IPS-18a (cell line): ENCODE measurements at regions not wholly inside any gene's neighbourhood (a gene's known extent, or its start where the extent isn't known, plus 50 kb on each side); places are given as distances from the start of the nearest gene placed in this dataset.

ENCODE experiments used
- H3K27ac ChIP-seq: one replicate; pipeline ENCODE4 v1.5.1; 2013; ENCODE audit warnings: low read length
- H3K27me3 ChIP-seq: one replicate; pipeline ENCODE4 v1.6.1; 2013; ENCODE audit warnings: mild to moderate bottlenecking, low read length; ENCODE audit not compliant: control insufficient read depth, insufficient read depth
- H3K36me3 ChIP-seq: one replicate; pipeline ENCODE4 v1.6.1; 2013; ENCODE audit warnings: low read depth, low read length; ENCODE audit not compliant: control insufficient read depth
- H3K4me1 ChIP-seq: one replicate; pipeline ENCODE4 v1.6.1; 2013; ENCODE audit warnings: low read depth, low read length; ENCODE audit not compliant: control insufficient read depth
- H3K4me3 ChIP-seq: one replicate; pipeline ENCODE4 v1.5.1; 2013; ENCODE audit warnings: low read length
- H3K9ac ChIP-seq: one replicate; pipeline ENCODE4 v1.6.1; 2013; ENCODE audit warnings: mild to moderate bottlenecking, low read length, moderate library complexity
- H3K9me3 ChIP-seq: one replicate; pipeline ENCODE4 v1.6.1; 2013; ENCODE audit warnings: low read depth, low read length; ENCODE audit not compliant: control insufficient read depth

DNA sequence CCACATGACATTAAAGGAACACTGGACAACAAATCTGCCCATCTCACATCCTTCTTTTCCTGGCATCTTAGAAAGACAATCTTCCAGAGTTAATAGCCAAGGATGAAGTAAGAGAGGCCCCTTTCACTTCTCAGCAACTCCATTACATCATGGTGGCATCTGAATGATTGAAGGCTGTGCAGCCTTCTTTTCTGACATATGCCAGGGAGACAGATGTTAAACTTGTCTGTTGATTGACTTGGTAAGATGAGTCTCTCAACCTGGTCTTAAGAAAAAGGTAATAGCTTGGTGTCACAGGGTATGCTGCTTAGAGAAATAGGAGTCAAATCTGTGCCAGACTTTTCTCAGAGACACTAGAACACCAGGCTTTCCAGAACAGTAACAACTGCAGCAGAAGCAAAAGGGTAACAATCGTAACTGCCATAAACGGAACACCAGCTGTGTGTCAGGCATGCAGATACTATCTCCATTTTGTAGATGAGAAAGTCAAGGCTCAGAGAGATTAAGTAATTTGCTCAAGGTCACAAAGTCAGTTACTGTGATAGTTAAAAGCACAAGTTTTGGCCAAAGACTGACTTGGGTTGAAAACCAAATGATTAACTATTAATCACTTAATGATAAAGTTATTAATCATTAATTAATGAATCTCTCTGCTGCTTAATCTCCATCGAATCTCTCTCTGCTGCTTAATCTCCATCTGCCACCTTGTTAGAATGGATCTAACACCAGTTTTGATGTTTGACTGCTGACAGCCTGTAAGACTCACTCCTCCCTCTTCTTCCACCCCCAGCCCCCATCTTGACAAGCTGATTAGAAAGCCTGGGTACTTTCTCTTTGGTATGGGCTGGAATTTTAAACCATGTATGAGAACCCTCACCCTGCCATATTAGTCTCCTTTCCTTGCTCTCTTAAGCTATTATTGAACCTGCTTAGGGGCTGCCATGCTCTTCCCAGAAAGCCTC, 353.5 kb downstream of the ENC1 start:
- no peak overlapping the region for H3K9ac ChIP-seq
- H3K27ac ChIP-seq: no peak overlapping the region
- H3K27me3 ChIP-seq: no peaks in the 10 kb centered on the region
- H3K9me3 ChIP-seq: no peaks in the 10 kb centered on the region
- no peak overlapping the region for H3K4me3 ChIP-seq
- no peaks in the 10 kb centered on the region for H3K36me3 ChIP-seq
- H3K4me1 ChIP-seq: peaks cover 7% of the 10 kb centered on the region

DNA sequence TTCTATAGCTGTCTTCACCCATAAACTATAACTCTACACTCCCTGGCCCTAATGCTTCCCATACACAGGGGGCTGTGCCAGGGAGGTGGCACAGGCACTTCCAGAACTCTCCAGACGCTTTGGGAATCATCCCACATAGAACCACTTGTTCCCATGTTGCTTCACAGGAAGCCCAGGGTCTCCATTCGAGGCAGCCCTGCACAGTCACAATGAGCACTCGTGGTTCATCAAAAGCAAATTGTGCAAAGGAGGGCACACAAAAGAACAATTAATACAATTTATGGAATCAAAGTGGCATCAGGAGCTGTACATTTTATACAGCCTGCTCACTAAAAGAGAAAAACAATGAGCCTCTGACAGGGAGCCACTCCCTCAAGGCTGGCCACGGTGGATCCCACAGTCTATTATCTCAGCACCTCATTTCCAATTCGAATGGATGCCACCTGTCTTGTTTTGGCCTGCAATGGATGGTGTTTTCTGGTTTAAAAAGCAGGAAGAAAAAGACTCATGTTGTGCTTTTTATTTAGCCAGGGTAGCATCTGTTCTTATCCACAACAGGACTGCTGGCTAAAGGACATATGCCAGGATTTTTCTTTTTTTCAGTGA, 354.8 kb downstream of the ENC1 start:
- H3K4me3 ChIP-seq: no peak overlapping the region
- H3K9ac ChIP-seq: no peak overlapping the region
- peaks cover 7% of the 10 kb centered on the region for H3K4me1 ChIP-seq
- H3K36me3 ChIP-seq: no peaks in the 10 kb centered on the region
- H3K9me3 ChIP-seq: no peaks in the 10 kb centered on the region
- H3K27ac ChIP-seq: no peak overlapping the region
- H3K27me3 ChIP-seq: no peaks in the 10 kb centered on the region

DNA sequence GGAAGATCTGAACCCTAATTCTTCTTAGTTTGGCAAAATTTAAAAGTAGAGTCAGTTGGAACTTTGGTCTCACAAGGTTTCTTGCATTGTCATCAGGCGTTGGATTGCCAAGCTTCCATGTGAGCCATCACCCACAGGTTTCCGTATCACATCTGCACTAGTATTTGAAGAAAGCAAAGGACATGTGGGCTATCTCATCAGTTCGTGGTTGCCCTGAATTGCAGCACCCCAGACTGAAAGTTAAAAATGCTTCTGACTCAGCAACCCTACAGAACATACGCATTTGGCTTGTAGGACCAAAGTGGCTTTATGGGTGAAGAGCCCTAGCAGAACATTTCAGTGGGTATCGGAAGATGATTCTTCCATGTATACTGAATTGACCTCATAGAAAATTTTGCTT, 358.0 kb downstream of the ENC1 start:
- Histone ChIP-seq H3K9me3 (no peaks in the 10 kb centered on the region), H3K4me3 (no peak overlapping the region), H3K36me3 (no peaks in the 10 kb centered on the region), H3K9ac (no peak overlapping the region), H3K27me3 (no peaks in the 10 kb centered on the region), H3K27ac (no peak overlapping the region), H3K4me1 (peaks cover 7% of the 10 kb centered on the region)

DNA sequence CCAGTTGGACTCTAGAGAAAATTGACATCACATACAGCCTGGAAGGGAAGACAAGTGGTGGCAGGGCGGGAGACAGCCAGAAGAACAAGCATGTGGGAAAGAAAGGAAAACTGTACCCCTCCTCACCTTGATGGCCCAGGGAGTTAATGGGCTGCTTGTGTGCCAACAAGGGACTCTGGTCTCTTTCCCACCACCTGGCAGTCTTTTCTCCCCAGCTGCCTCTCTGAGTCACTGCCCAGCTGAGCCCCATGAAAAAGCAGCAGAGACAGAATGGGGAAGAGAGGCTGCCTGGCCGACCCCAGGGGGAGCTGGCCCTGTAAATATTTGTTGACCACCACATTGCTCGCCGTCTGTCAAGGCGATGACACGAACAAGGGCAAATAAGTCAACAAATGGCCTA, 359.4 kb downstream of the ENC1 start:
- no peak overlapping the region for H3K27ac ChIP-seq
- H3K27me3 ChIP-seq: no peaks in the 10 kb centered on the region
- H3K4me1 ChIP-seq: peaks cover 7% of the 10 kb centered on the region
- H3K4me3 ChIP-seq: no peak overlapping the region
- no peaks in the 10 kb centered on the region for H3K36me3 ChIP-seq
- no peaks in the 10 kb centered on the region for H3K9me3 ChIP-seq
- H3K9ac ChIP-seq: no peak overlapping the region

DNA sequence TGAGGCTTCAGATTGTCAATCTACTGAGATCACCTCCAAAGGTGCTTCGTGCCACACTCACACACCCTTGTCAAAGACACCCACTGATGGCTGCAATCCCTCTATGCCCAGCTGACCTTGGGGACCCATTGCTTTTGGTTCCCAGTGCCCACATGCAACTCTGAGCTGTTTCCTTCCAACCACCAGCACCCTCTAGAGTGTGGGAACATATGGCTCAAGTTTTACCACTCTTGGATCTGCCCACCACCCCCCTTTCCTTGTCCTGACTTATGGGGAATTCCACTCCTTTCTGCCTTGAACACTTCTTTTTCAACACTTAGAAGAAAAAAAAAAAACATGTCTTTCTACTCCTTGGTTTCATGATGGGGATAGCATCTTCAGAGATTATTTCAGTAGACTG, 360.2 kb downstream of the ENC1 start:
- no peak overlapping the region for H3K4me3 ChIP-seq
- no peak overlapping the region for H3K9ac ChIP-seq
- no peak overlapping the region for H3K27ac ChIP-seq
- H3K4me1 ChIP-seq: peaks cover 7% of the 10 kb centered on the region
- H3K36me3 ChIP-seq: no peaks in the 10 kb centered on the region
- no peaks in the 10 kb centered on the region for H3K27me3 ChIP-seq
- no peaks in the 10 kb centered on the region for H3K9me3 ChIP-seq

DNA sequence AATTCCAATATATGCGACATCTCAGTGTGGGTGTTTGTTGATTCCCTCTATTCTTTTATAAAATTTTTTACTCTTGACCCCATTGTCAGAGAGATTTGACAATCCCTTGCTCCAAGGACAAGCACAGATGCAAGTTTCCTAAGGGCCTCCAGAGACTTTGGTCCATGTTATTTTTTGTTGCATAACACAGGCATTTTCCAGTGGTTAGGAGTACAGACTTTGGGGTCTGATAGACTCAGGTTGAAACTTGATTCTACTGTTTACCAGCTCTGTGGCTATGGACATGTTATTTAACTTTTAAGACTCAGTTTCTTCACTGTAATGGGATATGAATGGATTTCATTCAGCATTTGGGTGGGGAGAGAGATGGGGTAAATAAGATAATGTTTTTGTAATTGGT, 361.3 kb downstream of the ENC1 start:
- no peak overlapping the region for H3K4me3 ChIP-seq
- no peak overlapping the region for H3K9ac ChIP-seq
- H3K9me3 ChIP-seq: no peaks in the 10 kb centered on the region
- H3K36me3 ChIP-seq: no peaks in the 10 kb centered on the region
- no peak overlapping the region for H3K27ac ChIP-seq
- H3K27me3 ChIP-seq: no peaks in the 10 kb centered on the region
- peaks cover 7% of the 10 kb centered on the region for H3K4me1 ChIP-seq

DNA sequence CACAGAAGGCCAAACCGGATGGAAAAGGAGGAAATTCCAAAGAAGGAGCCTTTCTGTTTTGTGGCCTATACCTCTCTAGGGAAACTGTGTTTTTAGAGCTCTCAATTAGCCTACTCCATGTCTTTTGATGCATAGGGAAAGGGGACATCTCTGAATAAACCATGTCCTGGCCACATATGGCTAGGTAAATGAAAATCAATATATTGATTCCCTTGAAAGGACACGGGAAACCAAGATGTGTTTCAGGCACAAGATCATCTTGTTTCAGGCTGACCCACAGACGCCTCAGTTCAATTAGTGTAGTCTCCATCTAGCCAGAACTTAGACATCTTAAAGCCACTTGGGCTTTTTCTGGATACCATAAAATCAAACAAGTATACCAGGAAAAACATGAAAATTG, 363.1 kb downstream of the ENC1 start:
- no peaks in the 10 kb centered on the region for H3K27me3 ChIP-seq
- H3K4me1 ChIP-seq: peaks cover 3% of the 10 kb centered on the region
- H3K4me3 ChIP-seq: no peak overlapping the region
- no peaks in the 10 kb centered on the region for H3K9me3 ChIP-seq
- no peak overlapping the region for H3K27ac ChIP-seq
- H3K36me3 ChIP-seq: no peaks in the 10 kb centered on the region
- no peak overlapping the region for H3K9ac ChIP-seq

DNA sequence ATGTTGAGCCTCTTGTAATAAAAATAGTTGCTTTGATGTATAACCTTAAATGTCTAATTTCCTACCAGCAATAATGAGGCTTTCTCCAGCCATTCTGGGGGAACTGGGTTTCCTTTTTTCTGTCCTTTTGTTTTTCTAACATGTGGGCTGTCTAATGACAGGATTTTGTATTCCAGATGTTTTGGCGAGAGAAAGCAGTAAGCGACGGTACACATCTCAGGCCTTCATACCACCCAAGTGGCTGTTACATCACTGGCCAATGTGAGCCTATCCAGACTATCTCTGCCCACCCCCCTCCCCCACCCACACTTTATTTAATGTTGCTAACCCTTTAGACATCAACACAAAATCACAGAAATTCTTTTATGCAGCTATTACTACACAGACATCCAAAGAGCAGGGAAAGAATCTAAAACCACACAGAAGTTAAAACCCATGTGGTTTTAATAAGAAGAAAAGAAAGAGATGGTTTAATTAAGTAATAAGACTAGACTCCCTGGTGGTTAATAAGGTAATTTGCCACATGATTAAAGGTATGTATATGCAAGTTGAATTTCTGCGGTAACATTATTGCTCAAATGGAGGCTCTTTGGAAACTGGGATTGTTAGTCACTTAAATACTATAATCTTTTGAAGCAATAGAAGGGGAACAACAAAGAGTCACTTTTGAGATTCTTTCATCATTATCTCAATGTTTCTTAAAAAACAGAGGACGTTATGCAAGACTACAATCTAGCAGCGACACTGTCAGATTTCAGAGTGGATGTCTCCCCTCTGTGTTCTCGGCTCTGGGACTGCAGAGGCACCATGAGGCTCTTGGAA, 365.1 kb downstream of the ENC1 start:
- Histone ChIP-seq H3K4me3 (no peak overlapping the region), H3K27ac (no peak overlapping the region), H3K9ac (no peak overlapping the region), H3K9me3 (no peaks in the 10 kb centered on the region), H3K27me3 (no peaks in the 10 kb centered on the region), H3K4me1 (peaks cover 7% of the 10 kb centered on the region), H3K36me3 (no peaks in the 10 kb centered on the region)

DNA sequence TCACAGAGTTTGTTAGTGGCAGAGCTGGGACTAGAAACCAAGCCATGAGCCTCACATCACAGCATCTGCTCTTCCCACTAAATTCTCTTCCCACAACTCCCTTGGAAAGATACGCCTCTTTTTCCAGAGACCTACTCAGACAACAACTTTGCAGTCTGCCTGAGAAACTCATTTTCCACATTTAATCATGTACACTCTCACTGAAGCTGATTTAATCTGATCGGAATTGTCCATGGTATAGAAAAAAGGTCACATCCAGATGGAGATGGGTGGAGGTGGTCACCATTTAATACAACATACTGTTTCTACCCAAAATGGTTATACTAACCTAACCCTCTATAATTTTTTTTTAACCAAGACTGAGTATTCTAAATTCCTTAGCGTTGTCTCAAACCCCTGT, 366.2 kb downstream of the ENC1 start:
- Histone ChIP-seq H3K27me3 (no peaks in the 10 kb centered on the region), H3K4me3 (no peak overlapping the region), H3K36me3 (no peaks in the 10 kb centered on the region), H3K9ac (no peak overlapping the region), H3K27ac (no peak overlapping the region), H3K4me1 (peaks cover 7% of the 10 kb centered on the region), H3K9me3 (no peaks in the 10 kb centered on the region)

DNA sequence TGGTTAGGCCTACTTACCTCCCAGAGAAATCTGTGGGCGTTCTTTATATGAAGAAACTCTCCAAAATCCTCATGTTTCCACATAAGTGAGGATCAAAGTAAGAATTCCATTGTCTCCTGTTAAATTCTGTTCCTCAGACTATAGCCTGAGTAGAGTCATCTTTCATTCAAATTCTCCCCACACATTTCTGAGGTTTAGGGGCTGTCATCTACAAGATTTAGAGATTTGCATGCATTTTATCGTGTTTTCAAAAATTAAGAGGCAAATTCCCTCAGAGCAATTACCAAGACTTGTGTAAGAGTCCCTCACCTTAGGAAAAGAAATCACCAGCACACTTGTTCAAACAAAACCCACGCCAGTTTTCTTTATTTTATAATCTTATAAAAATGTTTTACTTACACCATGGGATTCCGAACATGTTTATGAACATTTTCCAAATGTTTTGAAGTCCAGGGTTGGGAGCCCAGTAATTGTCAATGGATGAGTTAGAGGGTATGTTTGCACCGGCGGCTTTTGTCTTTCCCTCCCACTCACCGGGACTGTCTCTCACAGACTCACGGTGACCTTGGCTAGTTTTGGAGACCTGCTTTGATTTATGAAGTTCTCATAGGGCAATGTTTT, 367.6 kb downstream of the ENC1 start:
- Histone ChIP-seq H3K4me3 (no peak overlapping the region), H3K4me1 (peaks cover 7% of the 10 kb centered on the region), H3K9me3 (no peaks in the 10 kb centered on the region), H3K27me3 (no peaks in the 10 kb centered on the region), H3K9ac (no peak overlapping the region), H3K36me3 (no peaks in the 10 kb centered on the region), H3K27ac (no peak overlapping the region)
